GM19468 (cell line): ENCODE measurements at regions not wholly inside any gene's neighbourhood (a gene's known extent, or its start where the extent isn't known, plus 50 kb on each side); places are given as distances from the start of the nearest gene placed in this dataset.

Experiments used
- ATAC-seq: cut with Tn5 transposase; IDR thresholded peaks from one replicate; pipeline ENCODE4 v1.9.1; 2021; ENCODE audit warnings: mild to moderate bottlenecking, moderate library complexity, moderate number of reproducible peaks; ENCODE audit not compliant: unreplicated experiment; ENCODE audit errors: extremely low read depth

GRCh38 chr22:49369726-49370626 lies 457.7 kb downstream of the BRD1 start:
- no peak for ATAC-seq

- no peak for ATAC-seq
Measured at GRCh38 chr22:49368976-49369725, 458.5 kb downstream of the BRD1 start.

- ATAC-seq = no peak
Measured at GRCh38 chr22:49368221-49368975, 459.3 kb downstream of the BRD1 start.

- no peak for ATAC-seq
Measured at GRCh38 chr22:49367041-49367697, 460.5 kb downstream of the BRD1 start.

GRCh38 chr22:49366437-49366836 lies 461.2 kb downstream of the BRD1 start:
- ATAC-seq = no peak

- no peak for ATAC-seq
Measured at GRCh38 chr22:49365910-49366309, 461.8 kb downstream of the BRD1 start.

GRCh38 chr22:49365191-49365837 lies 462.4 kb downstream of the BRD1 start:
- no peak for ATAC-seq

GRCh38 chr22:49364398-49364797 lies 463.3 kb downstream of the BRD1 start:
- no peak for ATAC-seq

GRCh38 chr22:49363526-49364230 lies 464.0 kb downstream of the BRD1 start:
- ATAC-seq = no peak

GRCh38 chr22:49362211-49362839 lies 465.3 kb downstream of the BRD1 start:
- ATAC-seq = no peak

- ATAC-seq = no peak
Measured at GRCh38 chr22:49361164-49361563, 466.5 kb downstream of the BRD1 start.

- no peak for ATAC-seq
Measured at GRCh38 chr22:49360746-49361145, 466.9 kb downstream of the BRD1 start.

GRCh38 chr22:49359076-49359475 lies 468.6 kb downstream of the BRD1 start:
- ATAC-seq = no peak

GRCh38 chr22:49357661-49358440 lies 469.8 kb downstream of the BRD1 start:
- no peak for ATAC-seq

- no peak for ATAC-seq
Measured at GRCh38 chr22:49356428-49356827, 471.2 kb downstream of the BRD1 start.

GRCh38 chr22:49355211-49355920 lies 472.3 kb downstream of the BRD1 start:
- no peak for ATAC-seq

GRCh38 chr22:49354516-49355210 lies 473.0 kb downstream of the BRD1 start:
- no peak for ATAC-seq
